Right lobe of liver (tissue), 6 donors: ENCODE measurements at regions not wholly inside any gene's neighbourhood (a gene's known extent, or its start where the extent isn't known, plus 50 kb on each side); places are given as distances from the start of the nearest gene placed in this dataset.

ENCODE experiments used
- ATAC-seq, 4 donors: fragments of 200-7000 bp; cut with Tn5 transposase; one replicate each; pipeline ENCODE4 v1.9.1; 2020; ENCODE audit warnings: mild to moderate bottlenecking in 4 of 4, moderate library complexity in 4 of 4
- DNase-seq, 3 donors: peaks; one replicate each; pipeline ENCODE4 v3.0.0-alpha.2; 2020
- H3K27ac ChIP-seq, 3 donors: fragments of 200-600 bp; one replicate each; pipeline ENCODE4 v1.8.0; 2022
- H3K27me3 ChIP-seq, 2 donors: fragments of 200-600 bp; one replicate each; pipeline ENCODE4 v1.8.0; 2022
- H3K36me3 ChIP-seq, 4 donors: fragments of 200-600 bp; sonication (generic) in 1 of 4; one replicate each; pipeline versions ENCODE4 v1.5.1 to v1.8.0; 2017 to 2022; ENCODE audit warnings: control low read depth in 1 of 4
- H3K4me1 ChIP-seq, 4 donors: fragments of 200-600 bp; sonication (generic) in 1 of 4; one replicate each; pipeline versions ENCODE4 v1.5.1 to v1.8.0; 2017 to 2022; ENCODE audit warnings: control low read depth in 1 of 4
- H3K4me3 ChIP-seq, 3 donors: fragments of 200-600 bp; one replicate each; pipeline ENCODE4 v1.8.0; 2022
- H3K9me3 ChIP-seq, 4 donors: fragments of 200-600 bp; sonication (generic) in 1 of 4; one replicate each; pipeline versions ENCODE4 v1.5.1 to v1.8.0; 2017 to 2022; ENCODE audit warnings: control low read depth in 1 of 4
- CTCF ChIP-seq, 4 donors: fragments of 200-600 bp in 3 of 4; fragments of 450-650 bp in 1 of 4; IDR thresholded peaks; one replicate each; pipeline versions ENCODE4 v1.5.1 to v1.8.0; 2016 to 2022; ENCODE audit warnings: antibody characterized with exemption in 4 of 4, mild to moderate bottlenecking in 2 of 4
- POLR2A ChIP-seq: fragments of 450-650 bp; IDR thresholded peaks from one replicate; pipeline ENCODE4 v1.6.1; 2017; ENCODE audit warnings: antibody characterized with exemption, mild to moderate bottlenecking
- WGBS: methylation state at CpG from one replicate; pipeline ENCODE4 v1.1.6; 2018; ENCODE audit warnings: low coverage, low lambda C conversion rate; ENCODE audit not compliant: insufficient coverage; ENCODE audit errors: missing lambda C conversion rate; 5-methylcytosine and 5-hydroxymethylcytosine counted together
- intact Hi-C, 2 donors: fragments of 100-400 bp; cut with DNase I; formaldehyde crosslinking; loops; one replicate each; pipeline versions ENCODE4 v1.11.2 to v1.14.1; 2022
- donor health status: DM: no; HTN: yes; CAD: no.
- donor health status: DM: no; HTN: no; CAD: no.
- donor health status: DM: no; HTN: no; CAD: no.
- donor health status: DM: no; HTN: yes; CAD: no.
- donor health status: DM: no; HTN: yes; CAD: no.

- intact Hi-C loops, result no loop called here
- Histone ChIP-seq H3K27ac (no peak overlapping the region), H3K36me3 (no peaks in the 10 kb centered on the region), H3K4me3 (no peak overlapping the region), H3K4me1 (no peaks in the 10 kb centered on the region), H3K27me3 (no peaks in the 10 kb centered on the region), H3K9me3 (no peaks in the 10 kb centered on the region)
- TF ChIP-seq CTCF (IDR thresholded peaks at IDR 0.05), result no peak
- TF ChIP-seq POLR2A, result no peak
- 53% methylated on average over 2 of the region's 2 CpGs for WGBS
- DNase-seq (no peak), ATAC-seq (no peak)
Measured at GRCh38 chr4:62161446-62161845, 961.3 kb downstream of the ADGRL3 start.

DNA sequence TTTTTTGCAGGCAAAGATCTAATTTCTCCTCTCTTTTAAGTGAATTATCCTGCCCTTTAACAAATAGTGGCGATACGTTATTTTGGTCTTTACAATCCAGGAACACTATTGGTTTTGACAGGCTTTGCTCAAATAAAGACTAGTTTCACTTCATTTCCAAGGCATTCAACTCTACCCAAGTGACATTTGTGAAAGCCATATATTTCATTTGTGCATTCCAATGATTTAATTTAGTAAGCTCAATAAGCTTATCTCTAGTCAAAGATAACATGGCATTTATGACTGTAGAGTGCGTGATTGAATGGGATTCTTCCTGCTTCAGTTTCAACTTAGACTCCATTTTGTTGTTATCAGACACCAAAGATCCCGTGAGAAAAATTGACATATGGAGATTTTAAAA, 959.8 kb downstream of the ADGRL3 start:
- no peaks in the 10 kb centered on the region for H3K4me1 ChIP-seq
- 50% methylated on average over 4 of the region's 4 CpGs for WGBS

DNA sequence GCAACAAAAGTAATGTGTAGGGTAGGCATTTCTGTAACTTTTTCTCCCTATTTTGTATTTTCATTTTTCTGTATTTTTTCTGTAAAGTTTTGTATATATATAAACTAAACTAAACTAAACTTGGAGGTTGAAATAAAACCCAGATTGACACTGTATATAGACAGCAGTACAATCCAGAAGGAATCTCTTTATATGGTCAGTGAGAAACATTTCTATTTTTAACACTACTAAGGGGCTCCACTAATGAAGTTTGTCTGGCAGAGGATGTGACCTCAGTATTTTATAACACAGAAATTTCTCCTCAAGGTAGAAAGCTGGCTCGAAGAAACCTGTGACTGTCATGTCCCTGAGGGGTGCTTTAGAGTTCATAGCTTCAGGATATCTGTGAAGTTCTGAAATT, 959.2 kb downstream of the ADGRL3 start:
- no peaks in the 10 kb centered on the region for H3K36me3 ChIP-seq
- no peak for DNase-seq
- no peak overlapping the region for H3K4me3 ChIP-seq
- no peak overlapping the region for H3K27ac ChIP-seq
- H3K27me3 ChIP-seq, result no peaks in the 10 kb centered on the region
- intact Hi-C loops, result no loop called here
- no peaks in the 10 kb centered on the region for H3K9me3 ChIP-seq
- WGBS, result 44% methylated on average over 1 of the region's 1 CpG
- ATAC-seq, result no peak
- TF ChIP-seq CTCF (IDR thresholded peaks at IDR 0.05) (no peak), POLR2A (no peak)
- H3K4me1 ChIP-seq, result no peaks in the 10 kb centered on the region

More for the DNA sequence above, 959.8 kb downstream of the ADGRL3 start:
- H3K27me3 ChIP-seq, result no peaks in the 10 kb centered on the region
- H3K4me3 ChIP-seq, result no peak overlapping the region
- H3K27ac ChIP-seq, result no peak overlapping the region
- TF ChIP-seq CTCF (IDR thresholded peaks at IDR 0.05) (no peak), POLR2A (no peak)
- ATAC-seq, result no peak
- intact Hi-C loops, result no loop called here
- no peak for DNase-seq
- H3K36me3 ChIP-seq, result no peaks in the 10 kb centered on the region
- H3K9me3 ChIP-seq, result no peaks in the 10 kb centered on the region

DNA sequence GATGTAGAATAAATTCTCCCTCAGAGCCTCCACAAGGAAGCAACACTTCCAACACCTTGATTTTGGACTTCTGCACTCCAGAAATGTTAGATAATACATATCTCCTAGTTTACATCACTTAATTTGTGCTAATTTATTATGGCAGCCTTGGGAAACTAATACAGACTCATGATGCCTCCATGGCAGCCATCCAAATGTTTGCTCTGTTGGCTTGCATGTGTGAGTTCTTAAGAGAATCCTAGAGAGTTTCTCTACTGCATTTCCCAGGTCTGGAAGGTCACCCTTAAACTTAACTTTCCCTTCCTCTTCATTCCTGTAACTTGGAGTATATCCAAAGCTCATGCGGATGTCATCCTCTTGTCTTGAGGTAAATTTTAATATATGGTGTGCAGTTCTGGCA, 956.1 kb downstream of the ADGRL3 start:
- TF ChIP-seq CTCF (IDR thresholded peaks at IDR 0.05) (no peak), POLR2A (no peak)

GRCh38 chr4:62145276-62145675, 945.1 kb downstream of the ADGRL3 start:
- no peaks in the 10 kb centered on the region for H3K27me3 ChIP-seq
- intact Hi-C loops, result no loop called here
- WGBS, result no CpG with 5 or more reads among the region's 2 CpGs
- DNase-seq (no peak), ATAC-seq (no peak)
- no peaks in the 10 kb centered on the region for H3K36me3 ChIP-seq
- H3K27ac ChIP-seq, result no peak overlapping the region
- H3K4me3 ChIP-seq, result no peak overlapping the region
- H3K4me1 ChIP-seq, result no peaks in the 10 kb centered on the region
- H3K9me3 ChIP-seq, result no peaks in the 10 kb centered on the region
- TF ChIP-seq CTCF (IDR thresholded peaks at IDR 0.05), result no peak
- TF ChIP-seq POLR2A, result no peak

More for the DNA sequence above, 956.1 kb downstream of the ADGRL3 start:
- Histone ChIP-seq H3K27ac (no peak overlapping the region), H3K4me1 (no peaks in the 10 kb centered on the region), H3K4me3 (no peak overlapping the region), H3K27me3 (no peaks in the 10 kb centered on the region), H3K9me3 (no peaks in the 10 kb centered on the region), H3K36me3 (no peaks in the 10 kb centered on the region)
- whole genome bisulfite sequencing, result 73% methylated on average over 1 of the region's 1 CpG
- DNase-seq (no peak), ATAC-seq (no peak)
- intact Hi-C loops, result no loop called here
